ENCODE measurements at regions not wholly inside any gene's neighbourhood (a gene's known extent, or its start where the extent isn't known, plus 50 kb on each side); places are given as distances from the start of the nearest gene placed in this dataset.
A peak's percentile ranks its signal among the peaks of the same experiment; 100 is the strongest.
"Not testable (repeated sequence)": the region's sequence is repeated elsewhere in the genome, so short reads cannot be mapped to it uniquely, and the experiment has no call there.

DNA sequence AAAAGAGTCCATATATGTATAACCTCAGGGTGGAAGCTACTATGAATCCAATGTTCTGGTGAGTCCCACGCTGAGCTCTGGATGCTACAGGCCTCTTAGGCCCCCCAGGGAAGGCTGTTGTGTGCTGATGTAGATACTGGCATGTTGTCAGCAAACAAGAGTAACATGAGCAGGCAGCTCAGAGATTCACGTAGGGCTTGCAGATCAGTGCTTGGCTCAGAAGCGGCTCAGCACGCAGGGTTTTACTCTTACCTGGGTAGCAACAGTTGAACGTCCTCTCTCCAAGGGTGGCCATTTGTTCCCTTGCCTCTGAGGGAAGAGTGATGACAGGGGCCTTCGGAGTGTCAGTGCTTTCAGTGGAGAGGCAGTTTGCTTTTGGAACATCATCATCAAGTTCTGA is 93.4 kb downstream of the ZFP64 start:
- no peak for DNase-seq

DNA sequence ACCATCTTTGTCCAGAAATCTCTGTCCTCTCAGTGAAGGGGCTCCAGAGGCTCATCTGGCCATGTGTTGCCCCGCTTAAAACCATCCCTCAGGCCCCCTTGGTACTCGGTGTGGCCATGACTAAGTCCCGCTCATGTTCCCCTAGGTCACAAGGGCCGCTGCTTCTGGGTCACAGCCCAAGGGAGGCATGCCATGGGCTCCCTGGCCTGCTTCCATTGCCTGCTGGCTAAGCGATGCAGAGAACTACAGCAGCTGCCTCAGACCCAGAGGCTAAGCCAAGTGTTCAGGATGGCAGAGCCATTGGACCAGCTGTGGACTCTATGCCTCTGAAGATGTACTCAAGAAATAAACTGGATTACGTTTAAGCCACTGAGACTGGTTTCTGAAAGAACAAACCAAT is 95.5 kb downstream of the ZFP64 start:
- DNase-seq: no peak

DNA sequence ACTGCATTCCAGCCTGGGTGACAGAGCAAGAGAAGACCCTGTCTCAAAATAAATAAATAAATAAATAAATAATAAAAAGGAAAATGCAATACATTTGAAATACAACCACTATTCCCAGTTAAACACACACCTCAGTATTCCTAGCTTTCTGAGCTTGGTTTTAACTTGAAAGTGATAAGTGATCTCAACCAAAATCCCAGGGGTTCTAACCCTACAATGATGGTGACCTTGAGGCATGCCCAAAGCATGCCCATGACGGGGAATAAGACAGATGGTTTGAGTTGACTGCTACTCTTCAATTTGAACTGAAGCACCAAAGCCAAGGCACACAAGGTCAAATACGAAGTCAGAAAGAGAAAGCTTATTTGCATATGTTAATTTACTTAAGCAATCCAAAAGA is 96.9 kb downstream of the ZFP64 start:
- DNase-seq: no peak

DNA sequence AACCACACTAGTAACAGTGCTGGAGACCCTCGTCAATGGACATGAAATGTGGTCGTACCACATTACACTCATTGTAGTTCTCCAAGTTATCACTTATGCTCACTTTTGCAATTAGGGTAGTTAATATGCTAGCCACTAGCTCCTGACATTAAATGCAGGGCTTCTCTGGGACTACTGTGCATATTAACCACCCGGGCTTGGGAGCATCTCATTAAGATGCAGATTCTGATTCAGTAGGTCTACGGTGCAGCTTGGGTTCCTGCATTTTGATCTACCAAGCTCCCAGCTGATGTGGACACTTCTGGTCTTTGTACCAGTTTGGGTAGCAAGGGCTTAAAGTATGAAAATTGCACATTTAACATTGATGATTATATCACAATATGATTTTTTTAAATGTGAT is 98.0 kb downstream of the ZFP64 start:
- DNase-seq: no peak

DNA sequence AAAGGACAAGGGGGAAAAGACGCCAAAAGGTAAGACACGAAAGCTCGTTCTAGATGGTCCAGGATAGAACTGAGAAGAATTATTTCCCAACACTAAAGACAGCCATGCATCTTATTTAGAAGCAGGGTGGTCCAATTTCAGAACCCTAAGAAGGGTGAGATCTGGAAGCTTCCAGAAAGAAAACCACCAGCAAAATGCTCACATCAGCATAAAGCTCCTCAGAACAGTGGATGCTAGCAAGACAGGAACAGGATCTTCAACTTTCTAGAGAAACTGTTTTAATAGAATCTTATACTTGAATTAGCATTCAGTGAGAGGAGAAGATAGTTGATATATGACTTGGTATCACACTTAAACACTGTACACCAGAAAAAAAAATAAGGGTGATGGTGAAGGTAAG is 101.5 kb downstream of the ZFP64 start:
- no peak for DNase-seq

DNA sequence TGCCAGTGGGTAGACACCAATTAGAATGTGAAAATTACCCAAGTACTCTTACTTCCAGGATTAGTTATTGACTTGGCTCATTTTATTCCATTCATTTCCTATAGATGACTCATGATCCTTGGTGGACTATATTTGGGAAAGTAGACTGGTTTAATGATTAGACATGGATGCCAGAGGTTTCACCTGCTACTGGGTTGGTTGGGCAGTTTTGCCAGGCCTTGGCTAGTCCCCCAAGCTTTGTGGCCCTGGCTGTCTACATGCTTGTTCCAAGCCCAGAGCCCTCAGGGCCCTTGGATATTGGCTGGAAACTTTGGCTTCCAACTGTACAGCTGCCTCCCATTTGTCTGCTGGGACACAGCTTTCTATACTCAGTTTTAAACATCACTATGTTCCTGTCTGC is 104.1 kb downstream of the ZFP64 start:
- no peak for DNase-seq

DNA sequence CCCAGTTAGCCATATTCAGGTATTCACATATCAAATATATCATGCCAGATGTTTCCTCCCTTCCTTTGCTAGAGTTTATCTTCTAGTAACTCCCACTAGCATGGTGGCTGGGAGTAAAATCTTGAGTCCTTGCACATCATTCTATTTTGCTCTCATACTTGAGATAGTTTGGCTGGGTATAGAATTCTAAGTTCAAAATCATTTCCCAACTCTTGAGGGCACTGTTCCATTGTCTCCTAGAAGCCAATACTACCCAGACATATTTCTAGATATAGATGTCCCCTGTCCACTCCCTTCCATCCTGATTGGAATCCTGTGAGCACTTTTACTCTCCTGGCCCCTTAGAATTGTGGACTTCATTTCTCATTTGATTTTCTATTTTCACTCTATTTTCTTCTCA is 104.7 kb downstream of the ZFP64 start:
- no peak for DNase-seq

DNA sequence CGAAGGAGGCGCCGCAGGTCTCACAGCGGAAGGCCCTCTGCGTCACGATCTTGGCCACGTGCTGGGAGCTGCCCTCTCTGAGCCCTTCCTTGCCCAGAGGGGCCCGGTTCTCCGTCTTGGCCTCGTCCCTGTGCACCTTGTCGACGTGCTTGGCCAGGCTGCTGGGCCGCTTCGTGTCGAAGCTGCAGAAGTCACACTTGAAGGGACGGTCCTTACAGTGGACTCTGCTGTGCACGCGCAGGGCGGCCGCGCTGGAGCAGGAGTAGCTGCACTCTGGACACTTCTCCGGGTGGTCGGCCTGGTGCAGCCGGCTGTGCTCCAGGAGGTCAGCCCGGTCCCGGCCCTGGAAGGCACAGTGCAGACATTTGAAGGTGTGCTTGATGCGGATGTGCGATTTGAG is 106.9 kb downstream of the ZFP64 start:
- DNase-seq: no peak

DNA sequence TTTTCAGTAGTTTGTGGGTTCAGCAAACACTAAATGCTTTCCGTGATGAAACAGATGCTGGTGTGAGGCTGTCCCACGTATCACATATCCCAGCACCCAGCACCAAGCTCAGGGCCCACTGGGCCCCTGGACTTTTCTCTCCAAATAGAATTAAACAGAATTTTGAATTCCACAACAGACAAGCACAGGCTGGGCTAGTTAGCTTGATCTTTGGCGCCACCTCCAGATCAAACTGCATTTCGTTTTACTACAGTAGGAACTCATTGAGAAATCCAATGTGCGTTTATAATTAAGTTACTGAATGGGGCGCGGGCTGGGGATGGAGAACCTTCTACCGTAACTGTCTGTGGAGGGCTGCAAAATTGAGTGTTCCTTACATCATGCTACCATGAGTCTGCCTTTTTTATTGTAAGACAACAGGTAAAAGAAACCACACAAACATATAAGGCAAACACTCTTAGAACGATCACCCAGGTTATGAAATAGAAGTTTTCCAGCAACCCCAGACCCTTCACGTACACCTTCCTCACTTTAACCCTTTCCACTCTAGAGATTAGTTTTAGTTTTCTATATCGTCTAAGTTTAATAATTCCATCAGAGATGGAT is 107.8 kb downstream of the ZFP64 start:
- DNase-seq: peak; percentile 54

DNA sequence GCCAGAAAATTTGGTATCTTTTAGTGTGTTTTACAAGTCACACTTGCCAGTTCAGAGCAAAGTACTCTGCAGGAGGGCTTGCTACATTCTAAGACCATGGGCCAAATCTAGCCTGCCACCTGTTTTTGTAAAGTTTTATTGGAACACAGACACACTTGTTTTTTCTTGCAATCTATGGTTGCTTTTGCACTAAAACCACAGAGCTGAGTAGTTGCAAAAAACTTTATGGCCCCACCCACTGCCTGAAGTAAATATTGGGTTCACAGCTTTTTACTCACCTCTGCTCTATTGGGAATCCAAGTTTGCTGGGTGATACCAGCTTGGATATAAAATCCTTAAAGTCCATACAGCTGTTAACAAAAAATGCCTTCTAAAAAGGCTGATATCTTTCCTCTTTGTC is 109.0 kb downstream of the ZFP64 start:
- DNase-seq: no peak

DNA sequence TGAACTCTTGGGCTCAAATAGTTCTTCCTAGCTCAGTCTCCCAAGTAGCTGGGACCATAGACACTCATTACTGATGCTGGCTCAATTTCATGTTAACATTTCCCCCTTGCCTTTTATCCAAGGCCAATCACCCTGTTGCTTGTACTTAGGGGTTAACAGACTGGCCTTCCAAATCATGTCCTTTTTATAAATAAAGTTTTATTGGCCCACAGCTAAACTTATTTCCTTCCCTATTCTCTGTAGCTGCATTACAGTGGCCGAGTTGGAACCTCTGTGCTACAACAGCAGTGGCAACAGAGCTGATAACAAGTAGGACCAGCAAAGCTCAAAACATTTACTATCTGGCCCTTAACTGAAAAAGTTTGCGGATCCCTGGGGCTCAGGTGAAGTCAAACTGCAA is 109.8 kb downstream of the ZFP64 start:
- DNase-seq: no peak

DNA sequence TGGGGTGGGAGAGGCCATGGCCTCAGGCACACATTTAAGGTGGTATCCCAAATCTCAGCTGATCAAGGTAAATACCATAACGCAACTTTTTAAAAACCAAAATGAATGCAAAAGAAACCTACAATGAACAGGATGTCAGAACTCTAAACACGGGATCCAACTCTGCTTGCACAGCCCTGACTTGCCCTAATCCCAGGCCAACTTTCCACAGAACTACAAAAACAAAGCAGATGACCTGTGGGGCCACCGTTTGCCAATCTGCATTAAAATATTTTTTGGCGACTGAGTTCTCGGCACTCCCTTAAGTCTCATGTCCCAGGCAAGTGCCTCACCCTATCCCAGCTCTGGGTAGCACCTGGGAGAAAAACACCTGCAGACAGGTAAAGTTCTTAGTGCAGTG is 110.5 kb downstream of the ZFP64 start:
- DNase-seq: no peak

DNA sequence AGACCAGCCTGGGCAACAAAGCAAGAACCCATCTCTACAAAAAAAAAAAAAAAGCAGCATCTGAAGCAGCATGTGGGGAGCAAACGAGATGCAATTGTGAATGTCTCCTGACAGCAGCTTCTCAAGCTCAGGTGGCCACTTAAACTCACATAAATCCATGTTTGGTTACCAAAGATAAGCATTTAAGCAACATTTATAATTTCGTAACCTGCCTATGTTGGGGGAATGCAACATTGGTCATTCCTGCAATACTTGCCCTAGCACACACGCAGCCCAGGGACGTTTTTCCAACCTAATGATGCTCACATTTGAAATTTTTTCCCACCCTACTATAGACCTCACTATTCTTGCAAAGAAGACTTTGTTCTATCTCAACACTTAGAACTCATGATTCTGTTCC is 113.3 kb downstream of the ZFP64 start:
- no peak for DNase-seq

DNA sequence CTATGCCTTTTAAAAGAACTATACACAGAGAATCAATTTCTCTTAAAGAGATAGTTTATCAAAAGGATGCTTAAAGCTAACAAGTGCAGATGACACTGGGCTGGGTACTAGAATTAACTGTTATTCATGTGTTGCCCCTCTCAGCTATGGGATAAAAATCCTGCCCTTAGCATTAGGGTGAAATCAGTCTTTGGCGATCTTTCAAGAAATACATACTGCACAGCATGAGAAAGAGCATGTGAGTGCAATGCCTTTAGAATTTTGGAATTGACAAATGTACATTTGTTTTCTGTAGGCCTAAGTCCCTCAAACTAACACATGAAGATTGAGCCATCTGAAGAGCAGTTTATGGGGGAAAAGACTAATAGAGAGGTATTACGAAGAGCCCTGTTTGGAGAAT is 115.4 kb downstream of the ZFP64 start:
- DNase-seq: no peak

DNA sequence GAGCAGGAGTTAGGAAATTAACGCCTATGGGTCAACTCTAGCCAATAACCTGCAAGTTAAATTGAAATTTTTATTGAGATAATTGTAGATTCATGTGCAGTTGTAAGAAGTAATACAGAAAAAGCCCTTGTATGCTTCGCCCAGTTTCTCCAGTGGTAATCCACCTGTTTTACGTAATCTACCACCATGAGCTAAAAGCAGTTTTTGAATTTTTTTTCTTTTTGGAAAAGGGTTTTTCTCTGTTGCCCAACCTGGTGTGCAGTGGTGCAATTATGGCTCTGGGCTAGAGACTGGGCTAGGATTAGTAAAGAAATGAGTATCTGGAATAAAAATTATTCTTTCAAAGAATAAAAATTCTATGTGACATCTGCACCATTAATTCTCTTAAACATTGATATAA is 116.2 kb downstream of the ZFP64 start:
- DNase-seq: no peak

DNA sequence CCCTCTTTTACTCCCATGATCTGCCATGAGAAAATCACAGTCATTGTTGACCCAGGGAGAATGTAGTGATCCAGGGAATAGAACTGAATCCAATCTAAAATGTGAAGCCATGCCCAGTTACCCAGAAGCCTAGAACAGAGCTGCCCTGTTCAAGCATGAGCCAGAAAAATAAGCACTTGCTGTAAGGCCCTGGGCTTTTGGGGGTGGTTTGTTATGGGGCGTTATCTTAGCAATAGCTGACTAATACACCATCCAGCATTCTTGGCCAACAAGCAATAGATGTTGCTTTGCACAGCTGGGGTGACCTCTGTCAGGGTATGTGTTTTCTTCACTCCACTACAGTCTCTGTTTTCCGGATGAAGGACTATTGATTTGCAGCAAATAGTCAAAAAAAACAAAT is 120.4 kb downstream of the ZFP64 start:
- DNase-seq: no peak

DNA sequence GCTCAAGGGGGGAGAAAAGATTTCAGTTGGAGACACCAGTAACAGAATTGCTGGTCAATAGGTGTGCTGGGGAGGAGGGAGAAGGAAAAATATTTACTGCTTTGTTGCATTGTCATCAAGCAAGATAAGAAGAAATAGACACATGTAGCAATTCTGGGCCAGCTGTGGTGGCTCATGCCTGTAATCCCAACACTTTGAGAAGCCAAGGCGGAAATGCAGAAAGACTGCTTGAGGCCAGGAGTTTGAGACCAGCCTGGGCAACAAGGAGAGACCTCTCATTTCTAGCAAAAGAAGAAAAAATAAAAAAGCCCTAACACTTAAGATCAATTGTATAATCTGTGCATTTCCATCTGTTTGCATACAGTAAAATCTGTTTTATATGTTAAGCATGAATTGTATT is 126.6 kb downstream of the ZFP64 start:
- DNase-seq: no peak

DNA sequence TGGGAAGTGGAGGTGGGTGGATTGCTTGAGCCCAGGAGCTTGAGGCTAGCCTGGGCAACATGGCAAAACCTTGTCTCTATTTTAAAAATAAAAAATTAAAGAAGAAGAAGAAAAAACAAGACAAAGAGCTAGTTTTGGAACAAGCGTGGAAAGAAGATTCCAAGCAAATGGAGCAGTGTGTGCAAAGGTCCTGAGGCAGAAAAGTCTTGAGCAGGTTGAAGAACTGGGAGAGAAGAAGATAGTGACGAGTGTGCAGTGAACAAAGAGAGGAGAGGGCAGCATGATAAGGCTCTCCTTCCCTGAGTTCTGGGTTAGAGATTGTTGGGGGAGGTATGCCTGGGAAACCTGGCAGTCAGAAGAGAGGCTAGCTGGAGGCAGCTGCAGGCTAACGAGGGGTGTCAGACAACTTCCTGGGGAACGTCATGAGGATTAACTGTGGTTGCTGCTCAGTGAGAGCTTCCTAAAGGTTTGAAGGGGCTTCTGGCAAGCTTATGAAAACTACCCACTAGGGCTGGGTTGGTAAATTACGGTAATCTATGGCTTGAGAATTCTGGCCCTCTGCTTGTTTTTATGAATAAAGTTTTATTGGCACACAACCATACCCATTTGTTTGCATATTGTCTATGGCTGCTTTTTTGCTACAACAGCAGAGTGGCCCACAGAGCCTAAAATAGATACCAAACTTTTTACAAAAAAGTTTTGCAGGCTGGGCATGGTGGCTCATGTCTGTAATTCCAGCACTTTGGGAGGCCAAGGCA is 128.9 kb downstream of the ZFP64 start:
- DNase-seq: no peak

DNA sequence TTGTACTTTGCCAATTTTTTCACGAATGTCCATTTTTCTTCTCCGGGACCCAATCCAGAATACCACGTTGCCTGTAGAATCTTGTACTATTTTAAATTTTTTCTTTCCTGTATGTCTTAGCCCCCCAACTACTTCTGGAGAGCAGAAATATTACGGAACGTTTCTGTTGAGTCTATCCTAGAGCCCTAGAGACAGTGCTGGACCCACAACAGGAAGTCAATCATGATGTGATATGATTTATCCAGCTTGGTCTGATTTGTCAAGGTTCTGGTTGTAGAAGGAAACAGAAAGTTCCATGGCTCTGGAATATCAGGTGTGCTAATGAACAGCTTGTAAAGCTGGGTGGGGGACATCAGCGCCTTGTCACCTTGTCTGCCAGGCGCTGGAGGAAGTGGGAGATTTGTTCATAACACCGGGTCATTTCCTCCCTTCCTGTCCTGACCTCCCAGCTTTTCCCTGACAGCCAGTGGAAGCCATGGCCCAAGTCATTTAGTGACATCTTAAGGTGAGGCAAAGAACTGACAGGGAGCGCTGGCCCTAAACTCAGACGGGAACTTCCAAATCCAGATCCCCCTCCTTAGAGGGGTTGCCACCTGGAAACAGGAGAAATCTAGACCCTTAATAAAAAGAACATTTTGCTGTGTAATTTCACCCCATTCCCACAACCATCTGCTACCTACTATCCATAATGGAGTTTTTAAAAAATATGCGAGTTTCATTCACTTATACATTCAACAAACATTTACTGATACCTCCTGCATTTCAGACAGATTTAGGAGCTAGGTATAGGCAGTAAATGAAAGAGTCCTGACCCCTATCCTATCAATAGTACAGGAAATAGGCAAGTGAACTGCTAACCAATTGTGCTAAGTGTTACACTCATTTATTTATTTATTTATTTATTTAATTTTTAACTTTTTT is 130.5 kb downstream of the ZFP64 start:
- no peak for DNase-seq

DNA sequence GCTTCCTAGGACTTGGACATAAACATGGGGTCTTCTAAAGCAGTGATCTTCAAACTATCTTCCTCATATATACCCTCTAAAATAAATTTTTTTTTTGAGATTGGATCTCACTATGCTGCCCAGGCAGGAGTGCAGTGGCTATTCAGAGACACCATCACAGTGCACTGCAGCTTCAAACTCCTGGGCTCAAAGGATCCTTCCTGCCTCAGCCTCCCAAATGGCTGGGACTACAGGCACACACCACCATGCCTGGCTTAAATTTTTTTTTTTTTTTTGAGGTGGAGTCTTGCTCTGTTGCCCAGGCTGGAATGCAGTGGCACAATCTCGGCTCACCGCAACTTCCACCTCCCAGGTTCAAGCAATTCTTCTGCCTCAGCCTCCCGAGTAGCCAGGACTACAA is 134.4 kb downstream of the ZFP64 start:
- DNase-seq: not testable (repeated sequence)

DNA sequence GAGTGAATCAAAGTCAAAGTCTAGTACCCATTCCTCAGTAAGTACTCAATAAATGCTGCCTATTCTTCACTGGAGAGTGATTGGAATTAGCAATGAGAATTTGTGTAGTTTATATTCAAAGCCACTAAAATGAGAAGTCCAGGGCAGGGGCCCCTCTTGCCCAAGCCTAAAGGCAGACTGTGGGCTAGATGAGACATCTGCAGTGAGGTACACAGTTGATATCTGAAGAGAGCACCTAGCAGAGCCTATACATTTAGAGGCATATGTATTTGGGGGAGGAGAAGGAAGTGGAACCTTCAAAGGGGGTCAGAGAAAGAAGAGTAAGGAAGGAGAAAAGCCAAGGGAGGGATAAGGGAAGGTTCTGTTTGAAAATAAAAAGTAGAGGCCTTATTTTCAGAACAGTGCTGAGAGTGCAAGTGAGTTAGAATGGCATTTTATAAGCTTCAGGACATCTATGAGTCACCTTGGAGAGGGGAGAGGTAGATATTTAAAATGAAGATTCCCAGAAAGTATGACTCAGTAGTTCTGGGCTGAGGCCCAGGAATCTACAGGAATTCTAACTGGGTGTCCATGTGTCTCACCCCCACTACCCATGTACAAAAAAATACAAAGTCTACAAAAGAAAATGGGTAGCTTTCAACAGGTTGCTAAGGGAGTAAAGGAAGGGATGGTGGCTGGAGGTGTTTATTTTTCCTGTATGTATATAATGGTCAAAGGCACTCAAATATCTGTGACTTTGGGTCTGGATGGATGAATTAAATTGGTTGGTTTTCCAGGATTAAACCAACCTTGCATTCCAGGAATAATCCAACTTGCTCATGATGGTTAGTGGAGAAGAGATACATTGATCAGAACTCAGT is 135.1 kb downstream of the ZFP64 start:
- DNase-seq: no peak

DNA sequence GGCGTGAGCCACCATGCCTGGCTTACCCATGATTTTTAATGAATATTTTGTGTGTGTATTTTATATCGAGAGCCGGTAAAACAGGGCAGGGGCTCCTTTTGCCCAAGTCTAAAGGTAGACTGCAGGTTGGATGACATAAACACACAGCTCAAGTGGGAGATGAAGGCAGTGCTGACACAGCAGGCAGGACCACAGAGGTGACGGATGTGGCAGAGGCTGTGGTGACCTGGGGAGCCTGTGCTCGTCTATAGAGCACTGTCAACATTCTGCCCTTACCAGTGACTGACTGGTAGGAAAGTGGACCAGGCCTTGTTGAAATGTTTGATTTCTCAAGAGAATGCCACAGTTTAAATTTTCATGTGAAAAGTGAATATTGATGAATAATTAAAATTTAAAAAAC is 137.5 kb downstream of the ZFP64 start:
- no peak for DNase-seq

All from retina (tissue), 1 donor.